GM12891 (cell line): ENCODE measurements at regions not wholly inside any gene's neighbourhood (a gene's known extent, or its start where the extent isn't known, plus 50 kb on each side); places are given as distances from the start of the nearest gene placed in this dataset.

Source experiments
- POLR2A ChIP-seq: IDR thresholded peaks from 2 replicates; pipeline ENCODE4 v1.6.1; 2011; ENCODE audit warnings: low read depth, low read length, control low read depth
- SPI1 ChIP-seq: IDR thresholded peaks from 2 replicates; pipeline ENCODE4 v1.6.1; 2011; ENCODE audit warnings: low read depth, low read length, control low read depth
- TAF1 ChIP-seq: IDR thresholded peaks from 2 replicates; pipeline ENCODE4 v1.6.1; 2011; ENCODE audit warnings: low read depth, low read length, control low read depth

DNA sequence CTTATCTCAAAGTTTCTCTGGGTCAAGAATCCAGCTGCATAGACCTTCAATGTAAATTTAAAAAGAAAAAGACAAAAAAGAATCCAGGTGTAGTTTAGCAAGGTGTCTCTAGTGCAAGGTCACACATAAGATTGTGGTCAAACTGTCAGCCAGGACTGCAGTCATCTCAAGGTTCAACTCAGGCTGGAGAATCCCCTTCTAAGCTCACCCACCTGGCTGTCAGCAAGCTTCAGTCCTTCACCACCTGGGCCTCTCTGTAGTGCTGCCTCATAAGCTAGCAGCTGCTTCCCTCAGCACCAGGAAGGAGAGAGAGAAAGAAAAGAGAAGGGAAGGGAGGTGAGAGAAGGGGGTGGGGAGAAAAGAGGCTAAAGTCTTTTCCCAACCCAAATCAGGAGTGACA, 146.7 kb downstream of the ACTL7B start:
- no peak for TF ChIP-seq POLR2A
- no peak for TF ChIP-seq TAF1
- TF ChIP-seq SPI1 = no peak
